Bronchial epithelial cell (primary cell): ENCODE measurements at regions not wholly inside any gene's neighbourhood (a gene's known extent, or its start where the extent isn't known, plus 50 kb on each side); places are given as distances from the start of the nearest gene placed in this dataset.
A peak's percentile ranks its signal among the peaks of the same experiment; 100 is the strongest.

Experiments
- DNase-seq: peaks from one replicate; pipeline ENCODE4 v3.0.0-alpha.2; 2010; ENCODE audit warnings: low read depth
- FAIRE-seq: peaks from 2 replicates; lab custom pipeline; 2011; peaks lifted over from hg19 to GRCh38; lab: Jason Lieb, UNC
- H3K27me3 ChIP-seq: 2 replicates; pipeline ENCODE4 v1.5.1; 2011; ENCODE audit warnings: low read length; ENCODE audit not compliant: control insufficient read depth, insufficient read depth
- H3K36me3 ChIP-seq: 2 replicates; pipeline ENCODE4 v1.5.1; 2011; ENCODE audit warnings: low read length; ENCODE audit not compliant: control insufficient read depth, insufficient read depth
- H3K4me3 ChIP-seq: 2 replicates; pipeline ENCODE4 v1.5.1; 2011; ENCODE audit warnings: mild to moderate bottlenecking, low read depth, low read length, control low read depth
- CTCF ChIP-seq: IDR thresholded peaks from 2 replicates; pipeline ENCODE4 v1.5.1; 2011; ENCODE audit warnings: mild to moderate bottlenecking, moderate library complexity, low read length, control low read depth, inconsistent platforms; ENCODE audit not compliant: insufficient read depth, severe bottlenecking

GRCh38 chr3:104598848-104599511 is 767.7 kb upstream of the ALCAM start:
- Histone ChIP-seq H3K4me3 (no peak overlapping the region), H3K36me3 (no peaks in the 10 kb centered on the region), H3K27me3 (no peaks in the 10 kb centered on the region)
- DNase-seq (peak; percentile 68), FAIRE-seq (no peak)
- TF ChIP-seq CTCF = no peak

- H3K27me3 ChIP-seq = no peaks in the 10 kb centered on the region
- TF ChIP-seq CTCF = peak; percentile 24
- FAIRE-seq (no peak), DNase-seq (peak; percentile 74)
- H3K36me3 ChIP-seq = no peaks in the 10 kb centered on the region
- no peak overlapping the region for H3K4me3 ChIP-seq
Measured at GRCh38 chr3:104604326-104605010, 762.2 kb upstream of the ALCAM start.

DNA sequence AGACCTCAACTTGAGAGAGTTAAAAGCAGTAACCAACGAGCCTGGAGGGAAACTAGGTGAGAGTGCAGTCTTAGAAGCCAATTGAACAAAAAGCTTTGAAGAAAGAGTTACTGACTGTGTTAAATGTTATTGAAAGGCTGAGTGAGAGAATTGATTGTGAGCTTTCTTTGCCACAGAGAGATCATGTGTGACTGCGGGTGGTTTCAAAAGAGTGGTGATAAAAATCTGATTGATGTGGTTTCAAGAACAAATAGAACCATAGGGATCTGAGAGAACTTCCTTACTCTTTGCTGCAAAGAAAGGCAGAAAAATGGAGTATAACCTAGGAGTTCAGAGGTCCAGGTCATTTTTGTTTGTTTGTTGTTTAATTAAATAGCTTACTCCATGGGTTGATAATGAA is 759.9 kb upstream of the ALCAM start:
- H3K27me3 ChIP-seq = no peaks in the 10 kb centered on the region
- no peak for FAIRE-seq

DNA sequence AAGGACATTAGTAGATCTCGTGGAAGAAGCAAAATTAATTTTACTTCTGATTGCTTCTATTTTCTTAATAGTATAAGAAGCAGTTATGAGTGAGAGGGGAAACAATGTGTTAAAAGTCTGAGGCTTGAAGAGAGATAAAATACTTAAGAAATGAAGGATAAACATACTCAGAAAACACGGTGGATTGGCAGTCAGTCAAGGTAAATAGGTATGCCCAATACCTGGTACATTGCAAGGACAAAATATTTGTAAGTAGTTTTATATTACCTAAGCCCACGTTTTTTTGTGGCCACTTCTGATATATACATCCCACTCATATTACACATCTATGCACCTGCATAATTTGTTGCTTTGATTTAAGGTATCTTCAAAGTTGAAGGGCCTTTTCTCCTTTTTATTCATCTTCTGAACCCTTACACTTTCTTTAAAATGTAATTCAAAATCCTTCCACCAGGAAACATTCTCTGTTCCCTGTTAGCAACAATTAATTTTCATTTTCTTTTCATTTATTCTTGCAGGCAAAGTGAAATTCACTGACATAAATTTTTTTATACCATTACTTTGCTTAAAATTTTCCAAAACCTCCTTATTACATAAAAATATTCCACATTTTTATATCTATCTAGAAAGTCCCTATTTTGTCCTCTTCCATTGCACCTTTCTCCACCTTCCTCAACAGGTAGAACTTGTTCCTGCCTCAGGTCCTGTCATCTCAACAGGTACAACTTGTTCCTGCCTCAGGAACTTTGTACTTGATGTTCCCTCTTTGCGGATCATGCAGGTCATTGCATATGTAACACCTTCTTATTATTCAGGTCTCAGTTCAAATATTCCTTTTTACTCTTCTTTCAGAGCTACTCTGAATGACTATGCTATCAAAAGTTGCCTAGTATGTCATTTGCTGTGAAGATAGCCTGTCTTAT is 755.7 kb upstream of the ALCAM start:
- H3K36me3 ChIP-seq = no peaks in the 10 kb centered on the region
- H3K4me3 ChIP-seq = no peak overlapping the region
- no peaks in the 10 kb centered on the region for H3K27me3 ChIP-seq
- FAIRE-seq (no peak), DNase-seq (peak; percentile 35)
- TF ChIP-seq CTCF = no peak

More for the DNA sequence above, 759.9 kb upstream of the ALCAM start:
- Histone ChIP-seq H3K4me3 (no peak overlapping the region), H3K36me3 (no peaks in the 10 kb centered on the region)
- no peak for TF ChIP-seq CTCF
- no peak for DNase-seq

GRCh38 chr3:104612218-104612617 is 754.5 kb upstream of the ALCAM start:
- DNase-seq (no peak), FAIRE-seq (no peak)
- no peaks in the 10 kb centered on the region for H3K36me3 ChIP-seq
- TF ChIP-seq CTCF = no peak
- H3K4me3 ChIP-seq = no peak overlapping the region
- no peaks in the 10 kb centered on the region for H3K27me3 ChIP-seq
